ENCODE measurements at regions not wholly inside any gene's neighbourhood (a gene's known extent, or its start where the extent isn't known, plus 50 kb on each side); places are given as distances from the start of the nearest gene placed in this dataset.

- no peaks in the 10 kb centered on the region for H3K79me2 ChIP-seq (ENCODE audit: low read length)
- TF ChIP-seq EZH2phosphoT487 (IDR thresholded peaks at IDR 0.05; ENCODE audit: low read depth) (no peak), CTCF (IDR thresholded peaks at IDR 0.05; ENCODE audit: low read depth, low read length) (no peak)
- H3K9ac ChIP-seq (ENCODE audit: low read length) = no peak overlapping the region
- H4K20me1 ChIP-seq (ENCODE audit: insufficient read depth, low read length) = no peaks in the 10 kb centered on the region
- no peak overlapping the region for H3K4me2 ChIP-seq (ENCODE audit: low read length)
- H3K36me3 ChIP-seq (replicated peaks; ENCODE audit: low read depth, low read length) = no peaks in the 10 kb centered on the region
- H3K27me3 ChIP-seq (ENCODE audit: low read depth, low read length) = no peaks in the 10 kb centered on the region
- no peaks in the 10 kb centered on the region for H3K4me1 ChIP-seq (ENCODE audit: low read length)
- H3K27ac ChIP-seq (ENCODE audit: low read length) = no peak overlapping the region
- no peak overlapping the region for H3K4me3 ChIP-seq (ENCODE audit: low read length)
- H3K9me3 ChIP-seq (ENCODE audit: insufficient read depth, low read length) = no peaks in the 10 kb centered on the region
- H2AFZ ChIP-seq (ENCODE audit: low read depth, low read length) = no peak overlapping the region
Observed at GRCh38 chr10:34922138-34922537, 107.0 kb upstream of the PARD3 start.

- Histone ChIP-seq H3K79me2 (ENCODE audit: low read length) (no peaks in the 10 kb centered on the region), H3K4me1 (ENCODE audit: low read length) (no peaks in the 10 kb centered on the region), H3K4me2 (ENCODE audit: low read length) (no peak overlapping the region), H3K4me3 (ENCODE audit: low read length) (no peak overlapping the region), H3K27ac (ENCODE audit: low read length) (no peak overlapping the region), H3K9me3 (ENCODE audit: insufficient read depth, low read length) (no peaks in the 10 kb centered on the region), H2AFZ (ENCODE audit: low read depth, low read length) (no peak overlapping the region), H3K9ac (ENCODE audit: low read length) (no peak overlapping the region), H3K36me3 (replicated peaks; ENCODE audit: low read depth, low read length) (no peaks in the 10 kb centered on the region), H4K20me1 (ENCODE audit: insufficient read depth, low read length) (no peaks in the 10 kb centered on the region), H3K27me3 (ENCODE audit: low read depth, low read length) (no peaks in the 10 kb centered on the region)
- TF ChIP-seq CTCF (IDR thresholded peaks at IDR 0.05; ENCODE audit: low read depth, low read length) (no peak), EZH2phosphoT487 (IDR thresholded peaks at IDR 0.05; ENCODE audit: low read depth) (no peak)
Observed at GRCh38 chr10:34920578-34920977, 105.5 kb upstream of the PARD3 start.

DNA sequence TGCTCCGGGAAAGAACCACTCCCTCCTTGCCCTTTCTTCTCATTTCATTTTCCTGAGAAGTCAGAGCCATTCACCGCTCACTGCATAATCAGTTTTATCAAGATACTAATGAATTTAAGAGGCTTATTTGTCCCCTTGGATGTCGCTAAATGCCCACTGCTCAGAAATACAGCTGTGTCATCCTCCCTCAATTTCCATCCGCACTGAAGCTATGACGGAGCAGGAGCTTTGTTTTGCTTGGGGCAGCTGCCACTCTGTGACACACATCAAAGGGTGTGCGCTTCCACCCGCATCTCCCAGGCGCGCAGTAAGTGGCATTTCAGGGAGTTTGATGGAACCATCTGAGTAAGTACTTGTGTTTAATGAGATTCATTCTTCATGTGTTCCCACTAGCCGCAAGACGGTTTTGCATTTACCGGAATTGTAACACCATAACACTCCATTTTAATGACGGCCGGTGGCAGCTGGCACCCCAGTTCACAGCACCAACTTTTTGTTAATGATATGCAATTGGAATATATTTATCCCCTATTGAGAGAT, 103.8 kb upstream of the PARD3 start:
- TF ChIP-seq EZH2phosphoT487 (IDR thresholded peaks at IDR 0.05; ENCODE audit: low read depth) (no peak), CTCF (IDR thresholded peaks at IDR 0.05; ENCODE audit: low read depth, low read length) (no peak)
- Histone ChIP-seq H3K9ac (ENCODE audit: low read length) (no peak overlapping the region), H3K27me3 (ENCODE audit: low read depth, low read length) (no peaks in the 10 kb centered on the region), H3K27ac (ENCODE audit: low read length) (no peak overlapping the region), H3K79me2 (ENCODE audit: low read length) (no peaks in the 10 kb centered on the region), H3K36me3 (replicated peaks; ENCODE audit: low read depth, low read length) (no peaks in the 10 kb centered on the region), H4K20me1 (ENCODE audit: insufficient read depth, low read length) (no peaks in the 10 kb centered on the region), H3K4me1 (ENCODE audit: low read length) (no peaks in the 10 kb centered on the region), H3K4me2 (ENCODE audit: low read length) (no peak overlapping the region), H2AFZ (ENCODE audit: low read depth, low read length) (no peak overlapping the region), H3K4me3 (ENCODE audit: low read length) (no peak overlapping the region), H3K9me3 (ENCODE audit: insufficient read depth, low read length) (no peaks in the 10 kb centered on the region)

- Histone ChIP-seq H3K36me3 (replicated peaks; ENCODE audit: low read depth, low read length) (no peaks in the 10 kb centered on the region), H3K27me3 (ENCODE audit: low read depth, low read length) (no peaks in the 10 kb centered on the region), H3K9me3 (ENCODE audit: insufficient read depth, low read length) (no peaks in the 10 kb centered on the region), H2AFZ (ENCODE audit: low read depth, low read length) (no peak overlapping the region), H3K79me2 (ENCODE audit: low read length) (no peaks in the 10 kb centered on the region), H3K4me2 (ENCODE audit: low read length) (no peak overlapping the region), H3K27ac (ENCODE audit: low read length) (no peak overlapping the region), H3K4me3 (ENCODE audit: low read length) (no peak overlapping the region), H3K9ac (ENCODE audit: low read length) (no peak overlapping the region), H4K20me1 (ENCODE audit: insufficient read depth, low read length) (no peaks in the 10 kb centered on the region), H3K4me1 (ENCODE audit: low read length) (no peaks in the 10 kb centered on the region)
- TF ChIP-seq EZH2phosphoT487 (IDR thresholded peaks at IDR 0.05; ENCODE audit: low read depth) (no peak), CTCF (IDR thresholded peaks at IDR 0.05; ENCODE audit: low read depth, low read length) (no peak)
Observed at GRCh38 chr10:34918060-34918775, 103.1 kb upstream of the PARD3 start.
